NCI-H1930 (cell line): ENCODE measurements at regions not wholly inside any gene's neighbourhood (a gene's known extent, or its start where the extent isn't known, plus 50 kb on each side); places are given as distances from the start of the nearest gene placed in this dataset.

ENCODE experiments used
- DNase-seq, 2 experiments: peaks; one replicate each; lab custom pipeline; 2025; lab: John Stamatoyannopoulos, UW

DNA sequence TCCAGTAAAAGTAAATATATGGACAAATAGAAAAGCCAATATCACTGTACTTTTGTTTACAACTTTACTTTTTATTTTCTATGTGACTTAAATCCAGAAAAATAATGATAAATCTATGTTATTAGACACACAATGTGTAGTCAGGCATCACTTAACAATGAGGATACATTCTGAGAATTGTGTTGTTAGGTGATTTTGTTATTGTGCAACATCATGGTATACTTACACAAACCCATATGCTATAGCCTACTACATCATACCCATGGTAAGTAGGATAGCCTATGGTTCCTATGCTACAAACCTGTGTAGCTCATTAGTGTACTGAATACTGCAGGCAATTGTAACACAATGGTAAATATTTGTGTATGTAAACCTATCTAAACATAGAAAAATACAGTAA, 781.7 kb upstream of the GHITM start:
- DNase-seq, result no peak

DNA sequence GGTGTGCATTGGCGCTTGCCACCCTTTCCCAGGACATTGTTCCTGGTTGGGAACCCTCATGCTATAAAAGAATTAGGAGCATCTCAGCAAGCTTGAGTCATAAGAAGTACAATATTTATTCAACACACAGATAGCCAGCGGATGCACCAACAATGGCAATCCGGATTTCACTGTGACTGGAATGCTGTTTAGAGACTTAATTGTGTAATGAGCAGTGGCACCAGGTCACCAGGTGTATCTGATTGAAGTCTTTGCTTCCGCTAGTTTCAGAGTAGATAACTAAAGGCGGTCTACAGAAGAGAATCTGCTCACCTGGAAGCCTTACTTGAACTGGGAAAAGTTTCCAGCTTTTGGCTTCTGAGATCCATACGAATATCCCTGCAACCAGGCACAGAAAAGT, 772.3 kb upstream of the GHITM start:
- no peak for DNase-seq

DNA sequence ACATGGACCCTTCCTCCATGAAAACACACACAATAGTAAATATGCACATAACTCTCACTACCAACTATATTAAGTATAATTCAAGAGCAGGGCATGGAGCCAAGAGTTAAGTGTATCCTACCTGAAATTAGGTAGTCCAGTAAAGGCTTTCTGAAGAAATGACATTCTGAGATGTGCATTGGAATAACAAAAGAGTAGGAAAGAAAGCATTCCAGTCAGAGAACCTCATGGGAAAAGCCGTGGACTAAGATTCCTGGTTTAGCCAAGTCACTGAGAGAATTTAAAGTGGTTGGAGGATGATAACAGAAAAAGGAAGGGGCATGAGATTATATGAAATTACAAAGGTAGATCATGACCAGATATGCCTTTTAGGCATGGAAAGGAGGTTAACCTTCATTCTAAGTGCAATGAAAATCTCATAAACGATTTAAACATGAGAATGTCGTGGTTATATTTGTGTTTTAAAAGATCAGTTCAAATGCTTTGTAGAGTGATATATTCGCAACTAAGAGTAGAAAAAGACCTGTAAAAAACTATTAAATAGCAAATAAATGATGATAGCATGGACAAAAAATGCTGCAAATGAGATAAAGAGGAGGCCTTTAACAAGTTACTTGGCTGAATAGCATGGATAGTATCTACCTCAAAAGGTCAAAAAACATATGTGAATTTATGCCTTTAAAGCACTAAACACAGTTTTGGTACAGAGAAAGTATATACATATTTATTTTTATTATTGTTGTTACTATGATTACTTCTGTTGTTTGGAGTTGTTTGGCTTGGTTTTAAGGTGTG, 767.4 kb upstream of the GHITM start:
- DNase-seq, result no peak

- DNase-seq, result no peak
These were observed 766.7 kb upstream of the GHITM start for GRCh38 chr10:83372646-83373045.

- no peak for DNase-seq
These were observed 765.6 kb upstream of the GHITM start for GRCh38 chr10:83373671-83374070.

DNA sequence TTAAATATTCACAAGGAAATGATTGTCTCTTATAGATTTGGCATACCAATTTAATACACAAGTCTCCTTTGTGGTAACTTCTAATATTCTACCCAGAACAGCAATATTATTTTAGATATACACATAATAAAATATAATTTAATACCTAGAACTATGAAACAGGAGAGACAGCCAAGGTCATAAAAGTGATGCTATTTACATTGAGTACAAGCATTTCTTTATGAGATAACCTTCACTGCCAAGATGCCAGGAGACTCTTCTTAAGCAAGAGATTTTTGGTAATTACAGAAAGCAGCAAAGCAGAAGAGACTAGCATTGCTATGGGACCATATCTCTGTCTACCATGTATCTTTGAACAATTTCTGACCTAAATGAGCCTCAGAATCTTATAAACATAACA, 764.6 kb upstream of the GHITM start:
- no peak for DNase-seq

DNA sequence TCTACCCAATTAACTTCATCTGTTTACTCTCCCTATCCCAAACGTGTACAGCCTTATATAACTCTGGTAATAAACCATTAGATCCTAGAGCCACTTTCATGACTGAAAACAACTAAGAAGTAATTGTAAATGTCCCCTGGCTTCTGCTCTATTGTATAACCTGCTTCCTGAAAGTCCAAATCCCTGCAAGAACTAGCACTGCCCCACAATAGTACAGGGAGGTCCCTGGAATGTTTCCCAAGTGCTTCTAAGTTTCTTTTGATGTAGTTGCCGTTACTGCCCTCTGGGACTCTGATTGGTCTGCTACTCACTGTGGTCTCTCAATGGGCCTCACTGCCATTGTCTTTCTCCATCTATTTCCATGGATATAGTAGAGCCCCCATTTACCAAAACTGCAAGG, 764.0 kb upstream of the GHITM start:
- DNase-seq, result no peak

- no peak for DNase-seq
These were observed 741.5 kb upstream of the GHITM start for GRCh38 chr10:83397806-83398205.

GRCh38 chr10:83410570-83410969, 728.7 kb upstream of the GHITM start:
- no peak for DNase-seq

DNA sequence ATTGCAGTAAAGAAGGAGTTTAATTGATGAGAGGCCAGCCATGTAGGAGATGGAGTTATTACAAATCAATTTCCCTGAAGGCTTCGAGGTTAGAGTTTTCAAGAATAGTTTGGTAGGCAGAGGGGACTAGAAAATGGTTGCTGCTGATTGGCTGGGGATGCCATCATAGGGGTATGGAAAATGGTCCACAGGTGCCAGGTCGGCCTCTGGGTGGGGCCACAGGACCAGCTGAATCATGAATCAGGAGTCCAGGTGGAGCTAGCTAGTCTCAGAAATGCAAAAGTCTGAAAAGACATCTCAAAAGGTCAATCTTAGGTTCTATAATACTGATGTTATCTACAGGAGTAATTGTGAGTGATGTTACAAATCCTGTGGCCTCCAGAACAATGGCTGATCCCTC, 714.0 kb upstream of the GHITM start:
- DNase-seq, result no peak

DNA sequence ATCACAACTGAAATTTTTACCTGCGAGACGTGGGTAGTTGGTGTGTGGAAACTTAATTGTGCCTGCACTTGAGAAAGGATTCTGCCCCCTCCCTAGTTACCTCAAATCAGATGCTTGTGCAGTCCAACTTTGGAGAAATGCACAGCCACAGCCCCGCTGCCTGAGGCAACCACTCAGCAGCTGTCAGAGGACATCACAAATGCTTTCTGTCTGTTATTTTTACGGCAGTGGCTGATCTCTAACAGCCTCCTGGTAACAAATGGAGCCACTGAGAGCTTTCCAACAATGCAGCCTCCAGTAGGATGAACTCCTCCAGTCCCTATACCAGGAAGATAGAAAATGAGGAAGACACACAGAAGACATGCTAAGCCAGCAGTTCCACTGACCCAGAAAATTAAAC, 712.2 kb upstream of the GHITM start:
- DNase-seq, result no peak

DNA sequence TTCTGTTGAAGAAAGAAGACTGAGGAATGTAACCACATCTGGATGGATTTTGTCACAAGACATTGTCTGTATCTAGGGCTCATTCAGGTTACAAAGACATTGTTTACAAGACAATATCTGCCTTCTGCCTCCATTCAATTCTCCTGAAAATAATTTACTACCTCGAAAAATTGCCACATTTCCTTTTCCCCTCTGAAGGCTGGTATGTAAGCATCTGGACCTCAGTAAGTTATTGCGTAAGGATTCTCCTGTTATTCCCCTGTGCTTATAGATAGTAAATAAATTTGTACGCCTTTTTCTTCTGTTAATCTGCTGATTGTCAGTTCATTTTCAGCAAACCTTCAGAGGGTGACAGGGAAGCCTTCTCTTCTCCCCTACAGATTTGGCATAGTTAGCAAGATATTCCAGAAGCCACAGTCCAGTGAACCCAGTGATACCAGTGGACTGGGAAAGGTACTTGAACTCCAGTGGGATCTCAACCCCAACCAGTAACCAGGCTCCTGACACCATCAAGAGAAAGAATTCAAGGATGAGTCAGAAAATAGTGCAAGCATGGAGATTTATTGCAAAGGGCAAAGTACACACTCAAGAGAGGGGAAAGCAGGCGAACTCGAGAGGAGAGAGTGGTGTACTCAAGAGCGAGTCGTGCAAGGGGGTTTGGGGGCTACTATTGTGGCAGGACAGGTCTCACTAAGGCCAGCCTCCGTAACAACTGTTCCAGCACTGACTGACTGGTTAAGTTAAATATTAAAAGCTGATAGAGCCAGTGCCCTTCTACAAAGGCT, 706.9 kb upstream of the GHITM start:
- DNase-seq, result no peak

- DNase-seq, result no peak
These were observed 705.6 kb upstream of the GHITM start for GRCh38 chr10:83433705-83434104.

DNA sequence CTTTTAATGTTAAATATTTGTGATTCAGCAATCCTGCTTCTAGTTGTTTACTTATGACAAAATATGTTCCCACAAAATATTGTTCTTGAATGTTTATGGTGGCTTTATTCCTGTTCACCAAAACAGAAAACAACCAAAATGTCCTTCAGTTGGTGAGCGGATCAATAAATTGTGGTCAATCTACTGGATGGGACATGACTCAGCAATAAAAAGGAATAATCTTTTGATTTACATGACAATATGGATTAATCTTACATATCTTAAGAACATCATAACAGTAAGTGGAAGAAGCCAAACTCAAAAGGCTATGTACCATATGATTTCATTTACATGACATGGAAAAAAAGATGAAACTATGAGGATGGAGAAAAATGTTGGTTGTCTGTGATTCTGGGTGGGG, 691.3 kb upstream of the GHITM start:
- no peak for DNase-seq

- DNase-seq, result no peak
These were observed 680.7 kb upstream of the GHITM start for GRCh38 chr10:83458611-83459010.

DNA sequence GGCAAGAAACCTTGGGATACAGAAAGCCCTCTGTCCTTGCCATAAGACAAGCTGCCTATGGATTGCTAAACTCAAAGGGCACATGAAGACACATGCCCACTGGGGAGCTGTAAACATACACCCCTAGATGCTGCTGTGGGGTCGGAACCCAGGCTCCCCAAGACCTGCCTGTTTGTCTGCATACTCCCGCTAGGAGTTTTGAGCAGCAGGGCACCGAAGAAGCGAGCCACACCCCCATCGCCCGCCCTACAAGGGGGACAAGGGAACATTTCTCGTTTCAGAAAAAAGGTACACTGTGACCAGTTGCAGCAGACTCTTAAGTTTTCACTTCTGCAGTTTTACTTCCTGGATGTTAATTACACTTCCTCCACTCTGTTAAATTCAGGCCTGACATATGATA, 680.2 kb upstream of the GHITM start:
- no peak for DNase-seq

DNA sequence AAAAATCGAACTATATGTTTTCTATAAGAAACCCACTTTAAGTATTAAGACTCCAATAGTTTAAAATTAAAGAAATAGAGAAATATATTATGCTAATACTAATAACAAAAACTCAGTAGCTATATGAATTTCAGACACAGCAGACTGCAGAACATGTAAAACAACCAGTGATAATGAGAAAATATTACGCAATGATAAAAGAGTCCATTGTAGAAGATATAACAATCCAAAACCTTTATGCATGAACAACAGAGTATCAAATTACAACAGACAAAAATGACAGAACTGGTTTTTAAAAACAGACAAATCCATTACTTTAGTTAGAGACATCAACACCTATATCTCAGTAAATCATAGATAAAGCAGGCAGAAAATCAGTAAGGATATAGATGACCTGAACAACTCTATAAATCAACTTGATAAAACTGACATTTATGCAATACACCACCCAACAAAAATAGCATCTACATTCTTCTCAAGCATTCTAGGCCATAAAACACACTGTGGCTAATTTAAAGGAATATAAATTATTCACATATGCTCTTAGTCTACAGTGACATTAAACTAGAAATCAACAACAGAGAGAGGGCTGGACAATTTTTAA, 669.5 kb upstream of the GHITM start:
- no peak for DNase-seq

- no peak for DNase-seq
These were observed 663.1 kb upstream of the GHITM start for GRCh38 chr10:83476211-83476610.

DNA sequence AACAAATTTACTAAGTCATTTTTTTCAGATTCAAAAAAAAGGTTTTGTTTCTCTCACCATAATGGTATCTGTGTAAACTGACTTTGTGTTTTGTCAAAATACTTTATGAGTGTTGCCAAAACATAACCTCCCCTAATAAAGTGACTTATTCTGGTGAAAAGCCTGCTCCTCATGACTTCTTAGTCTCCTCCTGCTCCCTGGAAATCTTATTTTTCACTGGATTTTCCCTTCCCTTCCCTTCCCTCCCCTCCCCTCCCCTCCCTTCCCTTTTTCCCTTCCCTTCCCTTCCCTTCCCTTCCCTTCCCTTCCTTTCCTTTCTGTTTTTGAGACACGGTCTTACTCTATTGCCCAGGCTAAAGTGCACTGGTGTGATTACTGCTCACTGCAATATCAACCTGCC, 650.1 kb upstream of the GHITM start:
- DNase-seq, result no peak

DNA sequence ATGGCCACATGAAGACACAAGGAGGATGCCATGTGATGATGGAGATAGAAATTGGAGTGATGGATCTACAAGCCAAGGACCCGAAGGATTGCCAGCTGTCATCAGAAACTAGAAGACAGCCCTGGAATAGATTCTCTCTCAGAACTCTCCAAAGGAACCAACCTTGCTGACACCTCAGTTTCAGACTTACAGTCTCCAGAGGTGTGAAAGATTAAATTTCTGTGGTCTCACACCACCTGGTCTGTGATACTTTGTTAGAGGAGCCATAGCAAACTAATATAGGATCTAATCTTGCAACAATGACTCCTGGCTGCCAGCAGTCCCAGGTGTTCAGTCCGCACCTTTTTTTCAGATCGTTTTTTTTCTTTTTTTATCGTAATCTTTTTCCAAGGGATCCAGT, 647.3 kb upstream of the GHITM start:
- no peak for DNase-seq

DNA sequence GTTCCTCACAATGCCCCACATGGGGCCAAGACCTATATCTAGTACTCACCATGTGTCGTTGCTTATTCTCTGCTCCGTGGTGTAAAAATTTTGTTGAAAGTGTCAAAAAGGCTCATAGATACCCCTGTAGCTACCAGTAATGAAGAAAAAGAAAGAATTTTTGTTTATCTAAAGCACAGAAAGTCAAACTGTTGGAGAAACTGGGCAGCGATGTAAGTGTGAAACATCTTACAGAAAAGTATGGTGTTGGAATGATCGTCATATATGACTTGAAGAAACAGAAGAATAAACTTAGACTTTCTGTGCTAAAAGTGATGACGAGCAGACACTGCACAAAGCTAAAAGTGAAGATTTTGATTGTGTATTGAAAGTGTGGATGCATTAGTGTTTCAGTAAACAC, 626.6 kb upstream of the GHITM start:
- DNase-seq, result no peak

GRCh38 chr10:83515001-83515400, 624.3 kb upstream of the GHITM start:
- DNase-seq, result no peak

DNA sequence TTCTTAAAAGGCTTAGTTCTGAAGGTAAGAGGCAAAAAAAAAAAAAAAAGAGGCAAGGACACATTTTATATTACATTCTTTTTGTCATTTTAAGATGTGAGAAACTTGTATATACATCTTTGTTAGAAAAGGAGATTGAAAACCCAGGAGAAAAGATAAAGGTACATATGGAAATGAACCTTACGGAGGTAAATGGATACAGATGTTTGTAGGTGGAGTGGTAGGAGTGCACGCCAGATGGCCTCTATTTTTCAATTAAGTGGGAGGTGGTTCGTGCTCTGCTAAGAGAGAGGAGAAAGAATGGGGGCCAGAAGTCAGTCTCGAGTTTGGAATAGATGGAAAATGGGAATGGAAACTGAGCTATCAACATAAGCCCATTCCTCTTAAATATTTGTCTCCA, 622.5 kb upstream of the GHITM start:
- no peak for DNase-seq
